ENCODE measurements at regions not wholly inside any gene's neighbourhood (a gene's known extent, or its start where the extent isn't known, plus 50 kb on each side); places are given as distances from the start of the nearest gene placed in this dataset.

- DNase-seq (ENCODE audit: low spot score), result no peak
- Histone ChIP-seq H3K27me3 (ENCODE audit: insufficient read depth, poor library complexity, severe bottlenecking) (no peaks in the 10 kb centered on the region), H3K36me3 (ENCODE audit: low read depth) (no peaks in the 10 kb centered on the region), H3K4me3 (ENCODE audit: severe bottlenecking) (no peak overlapping the region), H3K4me1 (ENCODE audit: insufficient read depth, poor library complexity, severe bottlenecking) (no peaks in the 10 kb centered on the region), H3K27ac (ENCODE audit: poor library complexity, severe bottlenecking) (no peak overlapping the region), H3K9me3 (ENCODE audit: severe bottlenecking) (no peaks in the 10 kb centered on the region)
- ATAC-seq (ENCODE audit: low read depth), result no peak
- TF ChIP-seq, protein P1, sequence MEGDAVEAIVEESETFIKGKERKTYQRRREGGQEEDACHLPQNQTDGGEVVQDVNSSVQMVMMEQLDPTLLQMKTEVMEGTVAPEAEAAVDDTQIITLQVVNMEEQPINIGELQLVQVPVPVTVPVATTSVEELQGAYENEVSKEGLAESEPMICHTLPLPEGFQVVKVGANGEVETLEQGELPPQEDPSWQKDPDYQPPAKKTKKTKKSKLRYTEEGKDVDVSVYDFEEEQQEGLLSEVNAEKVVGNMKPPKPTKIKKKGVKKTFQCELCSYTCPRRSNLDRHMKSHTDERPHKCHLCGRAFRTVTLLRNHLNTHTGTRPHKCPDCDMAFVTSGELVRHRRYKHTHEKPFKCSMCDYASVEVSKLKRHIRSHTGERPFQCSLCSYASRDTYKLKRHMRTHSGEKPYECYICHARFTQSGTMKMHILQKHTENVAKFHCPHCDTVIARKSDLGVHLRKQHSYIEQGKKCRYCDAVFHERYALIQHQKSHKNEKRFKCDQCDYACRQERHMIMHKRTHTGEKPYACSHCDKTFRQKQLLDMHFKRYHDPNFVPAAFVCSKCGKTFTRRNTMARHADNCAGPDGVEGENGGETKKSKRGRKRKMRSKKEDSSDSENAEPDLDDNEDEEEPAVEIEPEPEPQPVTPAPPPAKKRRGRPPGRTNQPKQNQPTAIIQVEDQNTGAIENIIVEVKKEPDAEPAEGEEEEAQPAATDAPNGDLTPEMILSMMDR (IDR thresholded peaks at IDR 0.05; ENCODE audit: poor library complexity, severe bottlenecking), result no peak
Observed at GRCh38 chr4:144565527-144566195, 80.3 kb upstream of the HHIP start.

- Histone ChIP-seq H3K4me1 (ENCODE audit: insufficient read depth, poor library complexity, severe bottlenecking) (no peaks in the 10 kb centered on the region), H3K27ac (ENCODE audit: poor library complexity, severe bottlenecking) (no peak overlapping the region), H3K9me3 (ENCODE audit: severe bottlenecking) (no peaks in the 10 kb centered on the region), H3K36me3 (ENCODE audit: low read depth) (no peaks in the 10 kb centered on the region), H3K4me3 (ENCODE audit: severe bottlenecking) (no peak overlapping the region), H3K27me3 (ENCODE audit: insufficient read depth, poor library complexity, severe bottlenecking) (no peaks in the 10 kb centered on the region)
- ATAC-seq (ENCODE audit: low read depth) (no peak), DNase-seq (ENCODE audit: low spot score) (no peak)
- TF ChIP-seq, protein P1 (IDR thresholded peaks at IDR 0.05; ENCODE audit: poor library complexity, severe bottlenecking), result no peak
Observed at GRCh38 chr4:144572660-144573059, 73.3 kb upstream of the HHIP start.

- DNase-seq (ENCODE audit: low spot score) (no peak), ATAC-seq (ENCODE audit: low read depth) (no peak)
- TF ChIP-seq, protein P1 (IDR thresholded peaks at IDR 0.05; ENCODE audit: poor library complexity, severe bottlenecking), result no peak
- peaks cover 4% of the 10 kb centered on the region for H3K4me1 ChIP-seq (ENCODE audit: insufficient read depth, poor library complexity, severe bottlenecking)
- no peaks in the 10 kb centered on the region for H3K27me3 ChIP-seq (ENCODE audit: insufficient read depth, poor library complexity, severe bottlenecking)
- H3K36me3 ChIP-seq (ENCODE audit: low read depth), result no peaks in the 10 kb centered on the region
- H3K27ac ChIP-seq (ENCODE audit: poor library complexity, severe bottlenecking), result no peak overlapping the region
- H3K4me3 ChIP-seq (ENCODE audit: severe bottlenecking), result no peak overlapping the region
- H3K9me3 ChIP-seq (ENCODE audit: severe bottlenecking), result no peaks in the 10 kb centered on the region
Observed at GRCh38 chr4:144574000-144574399, 72.0 kb upstream of the HHIP start.

DNA sequence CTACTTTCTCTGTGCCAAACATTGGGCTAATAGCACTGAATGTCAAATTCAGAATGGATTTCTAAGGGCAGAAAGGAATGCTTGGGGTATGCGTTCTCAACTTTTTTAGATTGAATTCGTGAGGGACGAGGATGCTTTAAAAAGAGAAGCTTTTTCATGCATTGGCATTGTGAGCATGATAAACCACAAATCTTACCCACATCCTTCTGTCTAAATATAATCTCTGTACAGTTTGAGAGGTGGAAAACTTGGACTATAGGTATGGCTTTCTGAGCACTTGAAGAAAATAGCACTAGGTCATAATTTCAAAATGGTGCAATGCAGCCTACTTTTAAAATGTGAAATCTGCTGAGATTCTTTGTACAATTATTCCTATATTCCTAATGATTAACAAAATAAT, 71.4 kb upstream of the HHIP start:
- peaks cover 9% of the 10 kb centered on the region for H3K4me1 ChIP-seq (ENCODE audit: insufficient read depth, poor library complexity, severe bottlenecking)
- H3K27me3 ChIP-seq (ENCODE audit: insufficient read depth, poor library complexity, severe bottlenecking), result no peaks in the 10 kb centered on the region
- TF ChIP-seq, protein P1 (IDR thresholded peaks at IDR 0.05; ENCODE audit: poor library complexity, severe bottlenecking), result no peak
- ATAC-seq (ENCODE audit: low read depth) (no peak), DNase-seq (ENCODE audit: low spot score) (no peak)
- H3K36me3 ChIP-seq (ENCODE audit: low read depth), result no peaks in the 10 kb centered on the region
- H3K4me3 ChIP-seq (ENCODE audit: severe bottlenecking), result no peak overlapping the region
- H3K9me3 ChIP-seq (ENCODE audit: severe bottlenecking), result no peaks in the 10 kb centered on the region
- H3K27ac ChIP-seq (ENCODE audit: poor library complexity, severe bottlenecking), result no peak overlapping the region

DNA sequence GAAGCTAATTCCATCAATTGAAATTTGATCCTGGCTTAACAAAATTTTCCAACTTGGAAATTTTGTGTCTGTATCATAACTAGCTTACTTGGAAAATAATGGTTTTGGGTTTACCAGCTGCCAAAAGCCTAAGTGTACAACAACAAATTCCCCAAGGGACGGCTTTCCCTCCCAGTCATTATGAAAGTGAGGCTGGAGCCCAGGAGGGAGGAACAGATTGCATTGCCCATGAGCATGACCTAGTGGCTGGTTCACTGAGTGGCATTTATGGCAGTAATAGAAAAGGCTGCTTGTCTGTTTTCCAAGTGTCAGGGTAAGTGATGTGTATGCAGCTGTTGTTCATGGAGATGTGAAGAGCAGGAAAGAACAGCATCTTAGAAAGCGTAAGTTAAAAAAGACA, 70.8 kb upstream of the HHIP start:
- Histone ChIP-seq H3K4me1 (ENCODE audit: insufficient read depth, poor library complexity, severe bottlenecking) (peaks cover 15% of the 10 kb centered on the region), H3K27ac (ENCODE audit: poor library complexity, severe bottlenecking) (no peak overlapping the region), H3K27me3 (ENCODE audit: insufficient read depth, poor library complexity, severe bottlenecking) (no peaks in the 10 kb centered on the region), H3K36me3 (ENCODE audit: low read depth) (no peaks in the 10 kb centered on the region), H3K4me3 (ENCODE audit: severe bottlenecking) (no peak overlapping the region), H3K9me3 (ENCODE audit: severe bottlenecking) (no peaks in the 10 kb centered on the region)
- ATAC-seq (ENCODE audit: low read depth) (no peak), DNase-seq (ENCODE audit: low spot score) (no peak)
- TF ChIP-seq, protein P1 (IDR thresholded peaks at IDR 0.05; ENCODE audit: poor library complexity, severe bottlenecking), result peak; percentile 19
